HG02973 (cell line): ENCODE measurements at regions not wholly inside any gene's neighbourhood (a gene's known extent, or its start where the extent isn't known, plus 50 kb on each side); places are given as distances from the start of the nearest gene placed in this dataset.

Source experiments
- ATAC-seq: cut with Tn5 transposase; IDR thresholded peaks from one replicate; pipeline ENCODE4 v1.9.1; 2021; ENCODE audit warnings: moderate library complexity; ENCODE audit not compliant: unreplicated experiment

DNA sequence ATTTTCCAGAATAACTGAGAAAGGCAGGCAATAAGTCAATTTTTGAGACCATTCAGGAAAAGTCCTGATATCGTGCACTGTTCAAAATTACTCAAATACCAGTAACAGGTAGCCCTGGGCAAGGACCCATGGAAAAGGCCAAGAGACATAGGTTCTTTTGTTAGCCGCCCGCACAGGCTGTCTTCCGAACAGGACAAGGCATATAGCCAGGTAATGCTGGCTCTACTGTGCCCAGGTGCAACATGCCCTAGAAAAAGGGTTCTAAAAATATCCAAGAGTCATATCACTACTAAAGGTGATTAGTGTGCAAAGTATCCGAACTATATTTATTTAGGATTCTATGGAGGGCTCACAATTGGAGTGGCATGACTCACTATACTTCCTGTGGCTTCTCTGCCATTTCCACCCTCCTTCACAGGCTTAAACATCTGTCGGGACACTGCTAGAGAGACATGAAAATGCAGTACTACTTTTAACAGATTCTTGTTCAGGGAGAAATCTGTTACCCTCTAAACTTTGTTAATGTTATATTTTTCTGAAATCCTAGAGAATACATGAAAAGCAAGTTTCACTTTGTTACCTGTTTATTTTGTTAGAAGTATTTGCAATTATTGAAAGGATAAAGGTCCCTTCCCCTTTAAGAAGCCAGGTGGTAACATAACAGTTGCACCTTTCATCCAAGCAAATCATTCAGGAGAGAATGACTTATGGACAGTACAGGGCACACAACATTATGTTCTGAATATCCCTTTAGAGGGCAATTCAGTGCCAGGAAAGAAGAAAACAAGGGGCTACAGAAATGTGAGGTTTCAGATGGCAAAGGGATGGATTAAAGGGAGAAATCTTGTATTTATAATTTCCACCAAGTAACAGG is 293.3 kb upstream of the THBS1 start:
- no peak for ATAC-seq

DNA sequence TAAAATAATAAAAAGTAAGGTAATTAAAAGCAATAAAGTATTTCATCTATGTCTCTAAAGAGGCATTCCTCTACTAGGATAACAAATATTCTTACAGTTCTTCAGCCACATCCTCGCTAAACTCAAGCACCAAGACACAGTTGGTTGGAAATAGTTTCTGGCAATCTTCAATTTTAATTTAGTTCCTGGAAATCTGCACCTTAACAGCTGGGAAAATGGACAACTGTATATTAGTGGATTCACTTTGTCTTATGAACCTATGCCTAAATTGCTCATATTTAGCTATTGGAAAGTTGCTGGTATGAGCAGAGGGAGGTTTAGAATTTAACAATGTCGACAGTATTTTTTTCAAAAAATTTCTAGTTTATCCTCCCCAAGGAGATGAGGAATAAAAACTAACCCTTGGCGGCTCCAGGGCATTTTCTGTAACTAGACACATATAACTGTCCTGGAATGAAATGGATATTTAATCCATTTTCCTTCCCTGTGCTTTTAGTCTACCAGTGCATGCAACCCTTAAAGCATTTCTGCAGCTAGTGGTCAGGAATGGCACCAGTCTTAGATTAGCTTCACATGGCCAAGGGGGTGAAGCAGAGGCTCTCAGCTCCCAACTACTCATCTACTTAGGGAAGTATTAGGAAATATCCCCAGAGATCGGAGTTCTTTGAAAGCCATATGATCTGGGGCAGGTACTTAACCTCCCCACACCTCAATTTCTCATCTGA is 290.0 kb upstream of the THBS1 start:
- no peak for ATAC-seq

DNA sequence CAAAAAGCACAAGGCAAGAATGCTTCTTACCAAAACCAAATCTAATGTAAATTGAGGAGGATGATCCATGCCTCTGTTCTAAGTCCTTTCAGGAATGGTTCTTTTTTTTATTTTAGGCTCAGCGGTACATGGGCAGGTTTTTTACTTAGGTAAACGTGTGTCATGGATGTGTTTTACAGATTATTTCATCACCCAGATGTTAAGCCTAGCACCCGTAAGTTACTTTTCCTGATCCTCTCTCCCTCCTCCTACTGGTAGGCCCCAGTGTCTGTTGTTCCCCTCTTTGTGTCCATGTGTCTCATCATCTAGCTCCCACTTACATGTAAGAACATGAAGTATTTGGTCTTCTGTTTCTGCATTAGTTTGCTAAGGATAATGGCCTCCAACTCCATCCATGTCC is 289.2 kb upstream of the THBS1 start:
- no peak for ATAC-seq

DNA sequence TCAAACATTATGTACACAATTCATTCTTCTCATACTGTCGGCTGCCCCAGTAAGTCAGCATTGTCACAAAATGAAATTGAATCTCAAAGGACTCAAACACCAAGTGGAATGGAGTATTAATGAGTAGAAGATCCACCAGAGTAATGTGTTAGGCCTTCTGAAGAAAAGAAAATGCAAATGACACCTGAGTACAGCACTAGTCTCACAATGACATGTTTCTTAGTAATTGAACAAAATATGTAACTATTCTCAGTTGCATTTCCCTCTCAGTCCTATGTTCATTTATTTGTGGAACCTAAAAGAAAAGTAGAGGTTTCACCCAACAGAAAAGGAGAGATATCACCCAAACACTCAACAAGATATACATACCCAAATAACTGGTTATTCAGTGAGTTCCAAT is 283.9 kb upstream of the THBS1 start:
- peak; percentile 72 for ATAC-seq

DNA sequence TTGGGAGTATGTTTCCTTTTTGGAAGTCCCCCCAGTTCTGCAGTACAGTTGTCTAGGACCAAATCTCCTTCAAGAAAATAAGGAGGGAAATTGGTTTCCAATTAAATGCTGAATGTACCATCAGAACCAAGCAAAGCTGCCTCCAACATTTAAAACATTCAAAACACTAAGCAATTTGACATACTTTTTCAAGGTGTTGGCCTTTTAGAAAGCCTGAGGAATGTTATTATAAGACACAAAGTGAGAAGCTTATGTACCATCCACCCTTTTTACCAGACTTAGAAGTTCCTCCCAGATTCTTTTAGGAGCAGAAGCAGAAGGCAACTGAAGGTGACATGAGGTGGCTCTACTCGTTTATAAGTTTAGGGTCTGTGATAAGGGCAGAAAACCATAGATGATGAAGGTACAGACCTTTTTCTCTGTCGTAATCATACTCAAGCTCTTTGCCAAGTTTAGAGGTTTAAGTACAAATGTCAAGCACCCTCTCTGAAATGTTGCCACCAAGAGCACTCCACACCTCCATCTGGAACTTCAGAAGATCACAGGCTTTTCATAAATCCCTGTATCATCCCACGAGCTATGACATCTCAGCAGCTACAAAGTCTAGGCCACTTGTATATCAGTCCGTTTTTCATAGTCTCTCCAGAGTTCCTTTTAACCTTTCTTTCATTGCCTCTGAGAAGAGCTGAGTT is 282.5 kb upstream of the THBS1 start:
- ATAC-seq = no peak

DNA sequence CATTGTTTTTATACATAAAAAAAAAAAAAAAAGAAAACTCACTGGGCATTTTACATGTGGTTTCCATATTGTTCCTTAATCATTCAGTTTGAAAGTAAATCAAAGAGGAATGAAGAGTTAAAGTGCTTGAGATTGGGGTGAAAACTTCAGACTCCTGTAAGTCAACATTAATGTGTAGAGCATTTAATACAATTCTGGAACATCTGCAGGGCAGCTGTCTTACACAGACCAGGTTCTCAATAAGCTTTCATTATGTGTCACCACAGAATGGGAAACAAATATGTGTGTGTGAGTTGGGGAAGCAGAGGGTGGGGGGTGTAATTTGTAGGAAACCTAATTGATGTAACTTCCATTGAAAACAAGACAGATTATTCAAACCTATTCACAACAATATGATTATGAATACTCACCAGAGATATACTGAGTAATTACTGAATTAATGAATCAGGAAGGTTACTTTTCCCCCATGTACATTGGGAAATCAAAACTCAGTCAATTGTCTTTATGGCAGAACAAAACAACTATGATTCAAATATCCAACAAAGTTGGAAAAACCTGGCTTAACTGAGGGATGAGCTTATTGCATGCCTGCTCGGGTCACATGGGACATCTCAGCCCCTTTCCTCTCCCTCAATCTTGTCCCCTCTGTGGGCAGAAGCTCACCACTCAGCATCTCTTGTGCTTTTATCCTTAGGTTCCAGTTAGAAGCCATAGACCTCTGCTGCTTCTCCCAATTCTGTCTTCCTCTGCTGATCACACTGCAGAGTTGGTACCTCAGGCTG is 281.2 kb upstream of the THBS1 start:
- ATAC-seq = no peak

DNA sequence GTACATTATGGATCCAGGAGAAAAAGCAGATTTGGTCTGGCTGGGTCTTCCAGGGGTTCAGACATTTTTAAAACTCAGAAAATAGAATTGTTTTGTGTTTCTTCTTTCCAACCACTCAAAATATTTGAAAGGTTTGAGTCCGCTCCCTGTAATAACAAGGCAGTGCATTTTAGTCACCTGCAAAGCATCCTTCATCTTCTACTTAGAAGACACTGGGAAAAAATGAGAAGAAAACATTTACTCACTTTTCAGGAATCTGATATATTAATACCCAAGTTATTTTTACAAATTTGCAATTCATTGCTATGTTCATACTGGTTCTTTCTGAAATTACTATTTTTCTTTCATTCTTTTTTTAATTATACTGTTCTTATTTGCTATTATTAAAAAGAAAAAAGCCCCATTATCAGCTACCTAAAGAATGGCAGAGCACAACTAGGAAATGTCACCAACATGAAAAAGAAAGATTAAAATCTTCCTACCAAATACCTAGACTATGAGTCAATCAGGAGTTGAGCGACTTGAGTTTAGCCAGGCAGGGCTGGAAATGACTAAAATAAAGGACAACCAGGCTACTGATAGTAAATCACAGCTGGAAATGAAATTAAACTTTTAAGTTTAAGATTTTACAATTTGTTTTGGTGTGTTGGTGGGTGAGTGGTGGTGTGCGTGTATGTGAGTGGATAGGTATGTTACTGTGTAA is 280.3 kb upstream of the THBS1 start:
- ATAC-seq = no peak

DNA sequence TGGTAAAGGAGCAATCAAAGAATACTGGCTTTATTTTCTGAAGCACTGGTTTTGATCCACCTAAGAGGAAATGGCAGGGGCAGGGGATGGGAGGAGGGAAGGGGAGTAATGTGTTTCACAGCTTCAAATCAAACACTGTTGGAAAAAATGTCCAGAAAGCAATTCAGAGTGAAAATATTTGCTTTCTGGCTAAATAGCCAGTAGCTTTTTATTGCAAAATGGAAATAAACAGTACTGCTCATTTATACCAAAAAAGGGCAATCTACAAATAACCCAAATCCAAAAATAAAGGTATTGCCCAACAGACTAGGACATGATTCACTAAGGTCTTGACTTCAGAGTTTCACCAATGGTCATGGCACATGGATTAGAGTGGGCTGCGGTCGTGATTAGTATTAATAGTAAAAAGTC is 279.3 kb upstream of the THBS1 start:
- no peak for ATAC-seq

DNA sequence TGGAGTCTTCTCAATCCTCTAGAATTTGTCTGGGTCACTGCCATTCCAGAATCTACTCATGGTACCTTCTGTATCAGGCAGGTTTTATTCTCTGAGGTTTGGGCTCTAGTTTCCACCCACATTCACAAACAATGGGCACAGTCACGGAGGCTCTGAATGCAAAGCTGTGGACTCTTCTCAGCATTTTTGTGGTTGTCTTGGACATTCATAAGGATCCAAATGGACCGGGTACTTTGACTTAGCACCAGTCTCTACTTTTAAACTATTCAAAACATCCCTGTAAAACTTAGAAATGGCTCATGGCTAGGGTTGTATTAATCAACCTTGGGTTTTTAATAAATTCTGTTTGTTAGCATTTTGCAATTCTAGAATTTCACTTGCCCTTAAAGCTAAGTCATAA is 277.9 kb upstream of the THBS1 start:
- no peak for ATAC-seq

DNA sequence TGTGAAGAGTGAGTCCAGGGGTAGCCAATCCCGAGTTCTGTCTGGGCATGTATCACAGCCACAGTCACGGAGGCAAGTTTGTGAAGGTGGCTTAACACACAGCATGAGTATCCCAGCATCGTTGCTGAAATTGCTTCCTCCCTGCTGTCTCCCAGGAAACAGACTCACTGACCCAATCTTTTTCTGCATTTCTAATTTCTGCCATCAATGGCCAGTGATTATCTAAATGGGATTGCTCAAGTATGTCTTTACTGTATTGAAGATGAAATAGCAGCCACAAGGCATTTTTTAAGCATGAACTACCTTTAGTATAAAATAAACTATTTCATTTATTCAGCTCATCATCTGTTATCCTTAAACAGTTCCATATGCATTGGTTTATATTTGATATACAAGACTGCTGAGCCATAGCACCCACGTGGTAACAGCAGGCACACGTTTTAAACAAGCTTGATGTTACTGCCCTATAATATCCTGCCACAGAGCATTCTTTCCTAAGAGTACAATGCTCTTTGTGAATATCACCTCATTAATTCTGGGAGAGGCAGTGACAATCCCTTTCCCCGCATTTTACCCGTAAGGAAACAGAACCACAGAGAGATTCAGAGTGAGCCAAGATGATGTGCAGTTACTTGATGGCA is 276.6 kb upstream of the THBS1 start:
- no peak for ATAC-seq

DNA sequence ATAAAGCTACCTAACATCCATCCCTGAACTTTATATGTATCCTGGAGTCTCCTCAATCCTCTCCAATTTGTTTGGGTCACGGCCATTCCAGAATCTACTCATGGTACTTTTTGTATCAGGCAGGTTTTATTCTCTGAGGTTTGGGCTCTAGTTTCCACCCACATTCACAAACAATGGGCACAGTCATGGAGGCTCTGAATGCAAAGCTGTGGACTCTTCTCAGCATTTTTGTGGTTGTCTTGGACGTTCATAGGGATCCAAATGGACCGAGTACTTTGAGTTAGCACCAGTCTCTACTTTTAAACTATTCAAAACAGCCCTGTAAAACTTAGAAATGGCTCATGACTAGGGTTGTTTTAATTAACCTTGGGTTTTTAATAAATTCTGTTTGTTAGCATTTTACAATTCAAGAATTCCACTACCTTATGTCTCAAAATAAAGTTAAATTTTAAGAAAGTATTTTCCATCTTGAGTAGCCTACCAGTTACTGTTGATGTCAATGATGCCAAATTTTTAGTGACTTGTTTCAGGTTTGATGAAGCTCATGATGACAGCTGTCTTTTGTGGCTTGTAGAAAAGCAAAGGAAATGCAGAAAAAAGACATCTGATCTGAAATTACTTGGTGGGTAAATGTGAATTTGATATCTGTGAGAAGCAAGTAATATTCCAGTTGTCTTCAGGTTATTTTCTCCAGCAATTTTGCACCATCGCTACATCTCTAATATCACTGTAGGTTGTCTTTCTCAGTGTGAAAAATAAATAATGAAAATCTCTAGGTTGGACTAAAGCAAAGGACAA is 275.7 kb upstream of the THBS1 start:
- no peak for ATAC-seq

DNA sequence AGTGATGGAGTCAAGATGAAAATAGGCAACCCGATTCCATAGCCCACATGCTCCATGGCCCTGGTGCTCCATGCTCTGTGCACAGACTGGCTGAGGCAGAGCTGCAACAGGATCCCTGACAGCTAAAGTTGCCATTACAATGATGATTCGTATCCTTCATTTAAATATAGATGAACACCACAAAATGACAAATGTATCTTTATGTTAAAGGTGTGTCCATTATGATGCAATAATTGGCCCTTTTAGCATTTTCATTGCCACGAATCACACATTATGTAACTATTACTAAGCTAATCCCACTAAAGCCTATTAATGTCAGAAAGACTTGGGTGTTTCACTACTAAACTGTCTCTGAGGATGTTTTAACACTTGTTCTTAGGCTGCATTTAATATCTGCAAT is 270.2 kb upstream of the THBS1 start:
- no peak for ATAC-seq

DNA sequence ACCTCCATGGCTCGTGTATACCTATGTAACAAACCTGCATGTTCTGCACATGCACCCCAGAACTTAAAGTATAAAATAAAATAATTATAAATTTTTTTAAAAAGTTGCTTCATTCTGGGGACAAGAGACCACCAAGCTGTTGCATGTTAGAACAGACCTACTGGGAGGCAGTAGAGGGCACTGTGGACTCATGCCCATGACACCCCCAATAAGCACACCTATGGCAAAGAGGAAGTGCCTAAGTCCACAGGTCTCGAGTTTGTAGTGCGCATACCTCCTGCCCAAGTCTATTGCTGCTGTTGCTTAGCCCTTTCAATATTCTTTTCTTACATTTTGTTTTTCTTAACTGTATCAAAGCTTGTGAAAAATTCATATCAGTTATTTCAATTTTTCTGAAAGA is 267.9 kb upstream of the THBS1 start:
- no peak for ATAC-seq

DNA sequence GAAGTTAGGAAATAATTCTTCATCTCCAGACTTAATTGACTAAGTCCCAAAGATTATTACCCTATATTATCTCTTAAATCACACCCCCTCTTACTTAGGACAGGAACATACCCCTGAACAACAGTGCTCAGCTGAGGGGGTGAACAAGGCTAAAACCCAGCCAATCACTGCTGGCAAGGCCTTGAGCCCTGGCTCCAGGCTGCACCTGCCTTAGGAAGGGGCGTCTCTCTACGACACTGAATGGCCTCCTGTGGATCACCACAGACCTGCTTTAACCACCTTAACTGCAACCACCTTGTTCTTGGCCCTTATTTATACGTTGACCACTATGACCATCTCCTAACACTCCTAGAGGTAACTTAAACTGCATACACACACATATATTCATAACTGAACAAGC is 267.4 kb upstream of the THBS1 start:
- no peak for ATAC-seq

DNA sequence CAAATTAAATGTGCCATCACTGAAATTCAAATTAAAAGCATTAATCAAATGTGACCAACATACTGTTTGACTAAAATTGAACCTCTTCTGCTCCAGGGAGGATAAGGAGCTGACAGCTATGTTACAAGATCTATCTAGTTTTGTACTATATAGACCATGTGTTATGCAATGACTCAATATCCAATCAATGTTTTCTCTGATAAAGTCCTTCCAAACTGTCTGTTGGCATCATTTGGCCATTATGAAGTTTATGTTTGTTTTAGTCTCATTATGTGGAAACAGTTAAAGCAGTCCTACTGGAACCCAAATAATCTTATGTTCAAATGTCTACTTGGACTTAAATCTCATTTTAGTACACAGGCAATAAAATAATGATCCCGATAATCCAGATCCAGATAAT is 267.0 kb upstream of the THBS1 start:
- no peak for ATAC-seq

DNA sequence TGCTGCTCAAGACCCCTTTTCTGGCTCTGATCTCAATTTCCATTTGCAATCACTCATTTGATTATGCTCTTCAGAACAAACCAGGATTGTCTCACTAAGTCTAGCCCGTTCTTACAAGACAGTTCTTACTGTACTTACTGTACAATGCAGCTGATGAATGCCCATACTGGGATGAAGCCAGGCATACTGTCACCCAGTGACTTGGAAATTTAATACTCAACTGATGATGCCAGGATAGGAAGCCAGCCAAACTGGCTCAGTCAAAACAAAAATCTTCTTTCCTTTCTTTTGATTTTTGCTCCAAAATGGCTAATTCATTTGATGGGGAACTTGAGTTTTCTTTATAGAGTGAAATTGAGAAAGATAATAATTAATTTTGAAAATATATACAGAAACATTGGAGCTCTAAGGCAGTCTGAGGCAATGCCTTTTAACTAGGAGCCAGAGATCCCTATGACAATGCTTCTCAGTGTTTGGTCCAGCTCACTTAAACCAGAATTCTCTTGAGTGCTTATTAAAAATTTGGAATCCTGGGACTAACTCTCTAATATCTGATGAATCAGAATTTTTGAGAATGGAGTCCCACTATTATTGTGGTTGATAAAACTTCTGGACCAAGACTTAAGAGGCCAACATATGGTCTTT is 265.6 kb upstream of the THBS1 start:
- ATAC-seq = no peak

DNA sequence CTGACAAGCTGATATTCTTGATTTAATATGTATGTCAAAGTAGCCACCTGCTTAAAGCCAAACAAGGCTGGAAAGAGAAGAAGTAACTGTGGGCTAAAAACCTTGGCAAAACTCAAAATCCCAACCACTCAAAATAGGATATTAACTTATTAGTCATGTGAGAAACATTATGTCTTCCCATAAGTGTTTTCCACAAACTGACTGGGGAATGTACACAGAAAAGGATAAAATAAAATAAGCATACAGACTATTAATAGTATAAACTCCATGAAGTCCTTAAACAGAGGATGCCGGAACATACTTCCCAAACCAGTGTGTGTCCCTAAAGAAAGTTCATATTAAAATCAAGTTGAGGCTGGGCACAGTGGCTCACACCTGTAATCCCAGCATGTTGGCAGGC is 263.7 kb upstream of the THBS1 start:
- ATAC-seq = no peak

DNA sequence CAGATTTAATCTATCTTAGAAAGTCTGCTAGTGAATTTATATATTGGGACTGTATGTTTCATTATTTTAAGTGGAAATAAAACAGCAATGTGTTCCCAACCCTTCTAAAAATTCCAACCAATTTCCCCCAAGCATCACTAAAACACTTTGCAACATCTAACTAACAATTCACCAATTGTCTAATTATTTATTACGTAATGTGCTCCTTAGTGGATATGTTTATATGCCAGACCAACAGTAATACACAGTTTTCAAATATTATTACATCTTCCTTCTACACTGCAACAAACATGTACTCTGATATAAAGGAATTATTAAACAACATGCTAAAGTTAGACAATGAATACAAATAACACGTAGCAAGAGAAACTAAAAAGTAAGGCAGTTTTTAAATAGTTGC is 262.6 kb upstream of the THBS1 start:
- ATAC-seq = no peak

DNA sequence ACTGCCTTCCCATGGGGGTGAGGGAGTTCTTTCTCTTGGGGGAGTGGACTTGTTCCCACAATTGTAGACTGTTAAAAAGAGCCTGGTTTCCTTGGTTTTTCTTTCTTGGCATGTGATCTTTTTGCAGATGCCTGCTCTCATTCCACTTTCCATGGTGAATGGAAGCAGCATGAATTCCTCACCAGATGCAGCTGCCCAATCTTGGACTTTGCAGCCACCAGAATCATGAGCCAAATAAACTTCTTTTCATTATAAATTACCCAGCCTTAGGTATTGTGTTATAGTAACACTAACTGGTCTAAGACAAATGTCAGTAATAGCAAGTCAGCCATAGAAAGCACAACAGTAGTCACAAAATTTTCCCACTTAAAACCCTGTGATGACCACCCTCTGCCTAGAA is 260.5 kb upstream of the THBS1 start:
- no peak for ATAC-seq
